A549 (cell line): ENCODE measurements at regions not wholly inside any gene's neighbourhood (a gene's known extent, or its start where the extent isn't known, plus 50 kb on each side); places are given as distances from the start of the nearest gene placed in this dataset.

ENCODE experiments used
- CBX8 ChIP-seq: fragments of 200-600 bp; sonication (generic); IDR thresholded peaks from 2 replicates; pipeline ENCODE4 v1.6.1; 2016
- CHD2 ChIP-seq: fragments of 150-350 bp; IDR thresholded peaks from 2 replicates; pipeline ENCODE4 v1.6.1; 2014; ENCODE audit warnings: low read length; ENCODE audit not compliant: partially characterized antibody
- CTCF ChIP-seq: fragments of >200 bp; sonication (Bioruptor Twin); formaldehyde crosslinking; IDR thresholded peaks from 3 replicates; pipeline ENCODE4 v1.5.1; 2016
- EP300 ChIP-seq, 2 experiments: fragments of >200 bp; sonication (Bioruptor Twin); formaldehyde crosslinking; IDR thresholded peaks; 2 replicates in 1 of 2; 3 replicates in 1 of 2; pipeline ENCODE4 v1.6.1; 2016 to 2017
- MAFK ChIP-seq: fragments of 450-650 bp; IDR thresholded peaks from 2 replicates; pipeline ENCODE4 v1.6.1; 2014; ENCODE audit not compliant: partially characterized antibody
- MAX ChIP-seq: IDR thresholded peaks from 2 replicates; pipeline ENCODE4 v1.6.1; 2012
- MYC ChIP-seq: IDR thresholded peaks from 2 replicates; pipeline ENCODE4 v1.6.1; 2012; ENCODE audit warnings: mild to moderate bottlenecking, inconsistent platforms, low read length, improper control_type of control experiment, borderline replicate concordance
- NFE2L2 ChIP-seq: fragments of 150-350 bp; conservative IDR thresholded peaks from 2 replicates; pipeline ENCODE4 v1.6.1; 2014; ENCODE audit warnings: low read length
- NR3C1 ChIP-seq: fragments of >200 bp; sonication (Bioruptor Twin); formaldehyde crosslinking; IDR thresholded peaks from 3 replicates; pipeline ENCODE4 v1.6.1; 2017
- POLR2A ChIP-seq: IDR thresholded peaks from 2 replicates; pipeline ENCODE4 v1.6.1; 2012; ENCODE audit warnings: mild to moderate bottlenecking, low read length
- RAD21 ChIP-seq, 2 experiments: fragments of >200 bp in 1 of 2; sonication (Bioruptor Twin) in 1 of 2; formaldehyde crosslinking in 1 of 2; IDR thresholded peaks in 1 of 2; conservative IDR thresholded peaks in 1 of 2; 2 replicates in 1 of 2; 3 replicates in 1 of 2; pipeline ENCODE4 v1.6.1; 2012 to 2018; ENCODE audit warnings: inconsistent platforms in 1 of 2
- REST ChIP-seq: fragments of 200-600 bp; sonication (generic); IDR thresholded peaks from 2 replicates; pipeline ENCODE4 v1.6.1; 2016; ENCODE audit warnings: antibody characterized with exemption, mild to moderate bottlenecking, moderate library complexity
- TP53 ChIP-seq: fragments of 250-450 bp; sonication (Bioruptor Pico); IDR thresholded peaks from 2 replicates; pipeline ENCODE4 v1.5.0; 2021; ENCODE audit warnings: mild to moderate bottlenecking, moderate library complexity
- USF2 ChIP-seq: fragments of 450-650 bp; IDR thresholded peaks from 2 replicates; pipeline ENCODE4 v1.6.1; 2014; ENCODE audit warnings: antibody characterized with exemption

- no peak for TF ChIP-seq POLR2A
- no peak for TF ChIP-seq MAFK
- TF ChIP-seq EP300 (IDR thresholded peaks at IDR 0.05): no peak
- no peak for TF ChIP-seq CTCF
- no peak for TF ChIP-seq USF2
- TF ChIP-seq CBX8: no peak
- no peak for TF ChIP-seq MYC
- no peak for TF ChIP-seq NR3C1
- TF ChIP-seq TP53 (CRISPR knock-in tag): no peak
- TF ChIP-seq CHD2: no peak
- no peak for TF ChIP-seq REST
- TF ChIP-seq MAX: no peak
- TF ChIP-seq RAD21 (conservative IDR thresholded peaks at IDR 0.05 in 1 of 2, IDR thresholded peaks at IDR 0.05 in 1 of 2): no peak
- TF ChIP-seq NFE2L2: no peak
Measured at GRCh38 chr4:127469959-127470809, 162.6 kb upstream of the INTU start.
